NT2/D1 (cell line): ENCODE measurements at regions not wholly inside any gene's neighbourhood (a gene's known extent, or its start where the extent isn't known, plus 50 kb on each side); places are given as distances from the start of the nearest gene placed in this dataset.

Experiments used
- SUZ12 ChIP-seq: IDR thresholded peaks from 2 replicates; pipeline ENCODE4 v1.6.1; 2011; ENCODE audit not compliant: insufficient read length, insufficient read depth; ENCODE audit errors: extremely low read depth
- ZNF274 ChIP-seq: IDR thresholded peaks from 2 replicates; pipeline ENCODE4 v1.6.1; 2011; ENCODE audit warnings: mild to moderate bottlenecking, low read depth, low read length

DNA sequence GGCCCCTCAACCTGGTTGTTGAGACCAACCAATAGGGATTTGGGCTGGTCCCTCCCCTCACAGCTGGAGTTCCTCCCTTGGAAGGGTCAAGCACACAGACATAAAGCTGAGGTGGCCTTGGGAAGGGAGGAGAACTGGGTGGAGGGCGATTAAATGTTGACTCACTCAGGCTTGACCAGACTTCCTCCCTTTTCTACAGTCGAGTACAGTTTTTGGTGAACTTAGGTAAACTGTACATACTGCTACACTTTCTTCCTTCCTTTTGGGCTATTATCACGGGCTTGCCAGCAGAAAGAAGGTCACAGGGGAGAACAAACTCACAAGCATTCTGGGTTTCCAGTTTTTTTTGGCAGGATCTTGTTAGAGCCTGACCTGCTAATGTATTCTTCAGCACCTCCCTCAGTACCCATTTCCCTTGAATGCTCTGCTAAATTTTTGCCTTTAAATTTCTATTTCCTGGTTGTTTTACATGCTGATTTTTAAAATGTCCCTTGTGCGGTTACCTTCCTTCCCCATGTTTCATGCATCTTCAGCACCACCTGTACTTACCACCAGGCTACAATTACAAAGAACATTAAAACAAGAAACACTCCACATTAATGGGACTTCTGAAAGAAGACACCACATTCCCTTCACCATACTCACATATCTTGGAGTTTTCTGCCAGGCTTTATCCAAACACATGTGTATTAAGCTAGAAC lies 135.2 kb upstream of the RASGEF1B start:
- TF ChIP-seq ZNF274 (no peak), SUZ12 (no peak)
